ENCODE measurements at regions not wholly inside any gene's neighbourhood (a gene's known extent, or its start where the extent isn't known, plus 50 kb on each side); places are given as distances from the start of the nearest gene placed in this dataset.

DNA sequence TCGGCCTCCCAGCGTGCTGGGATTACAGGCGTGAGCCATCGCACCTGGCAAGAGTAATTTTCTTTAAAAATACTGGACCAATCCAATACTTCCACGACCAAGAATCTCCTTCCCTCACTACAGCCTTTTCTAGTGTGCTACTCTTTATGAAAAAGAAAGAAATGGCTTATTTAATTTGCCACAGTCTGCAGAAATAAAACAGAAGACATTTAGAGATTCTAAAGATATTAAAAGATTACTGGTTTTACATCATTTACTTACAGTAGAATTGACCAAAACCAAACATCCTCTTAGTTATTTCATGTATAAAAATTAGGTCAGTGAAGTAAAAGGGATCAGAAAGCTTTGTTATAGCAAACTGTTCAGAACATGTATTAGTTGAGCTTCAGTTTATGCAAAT is 679.6 kb downstream of the MAT2B start:
- intact Hi-C loops (cut with micrococcal nuclease; ENCODE audit: unreplicated experiment) (no loop called here), in situ Hi-C loops (cut with MboI) (no loop called here)
- SMC1A ChIA-PET (ENCODE audit: uncharacterized antibody, unreplicated experiment): interaction anchor here (1.0 to 1.6 kb wide), 5 partner anchors 16 to 1445 kb away, joined by 3 to 5 read pairs (median 3); no protein-coding TSS in a partner anchor
- Histone ChIP-seq H3K27ac (ENCODE audit: control insufficient read depth, insufficient read depth) (no peak overlapping the region), H3K4me2 (ENCODE audit: control insufficient read depth, insufficient read depth) (no peak overlapping the region), H3K27me3 (replicated peaks in 1 of 2; ENCODE audit: control insufficient read depth in 2 of 2, insufficient read depth in 2 of 2, low read length in 1 of 2) (no peaks in the 10 kb centered on the region), H3K9ac (ENCODE audit: control insufficient read depth, insufficient read depth, low read length) (no peak overlapping the region), H4K20me1 (ENCODE audit: control insufficient read depth, insufficient read depth) (no peaks in the 10 kb centered on the region), H3K9me3 (replicated peaks; ENCODE audit: control insufficient read depth, insufficient read depth, low read length) (no peaks in the 10 kb centered on the region), H3K4me3 (no peak overlapping the region), H3K36me3 (ENCODE audit: control insufficient read depth in 2 of 2, insufficient read depth in 2 of 2, low read length in 1 of 2) (no peaks in the 10 kb centered on the region), H2AFZ (ENCODE audit: control insufficient read depth, low read depth, low read length) (no peak overlapping the region), H3K4me1 (ENCODE audit: control insufficient read depth, insufficient read depth, low read length) (no peaks in the 10 kb centered on the region), H3K79me2 (ENCODE audit: control insufficient read depth, insufficient read depth, low read length) (no peaks in the 10 kb centered on the region)
- no TSS peak for BruUV-seq (replicated peaks)
- ATAC-seq (no peak), FAIRE-seq (no peak), DNase-seq (ENCODE audit: low read depth, low spot score) (no peak)
- RAD21 ChIA-PET (ENCODE audit: unreplicated experiment): no interaction called here
- 21% methylated on average over 5 of the region's 5 CpGs for WGBS (ENCODE audit: insufficient coverage, insufficient replicate concordance, low lambda C conversion rate, missing lambda C conversion rate)
- no peak for TF ChIP-seq WRNIP1 (IDR thresholded peaks at IDR 0.05; ENCODE audit: borderline replicate concordance, low read depth, low read length)
- TF ChIP-seq NFYB (IDR thresholded peaks at IDR 0.05; ENCODE audit: insufficient read depth, low read depth, low read length): no peak
- no peak for TF ChIP-seq TAF1 (IDR thresholded peaks at IDR 0.05; ENCODE audit: borderline replicate concordance, low read depth, low read length)
- no peak for TF ChIP-seq MTA3 (IDR thresholded peaks at IDR 0.05; ENCODE audit: borderline replicate concordance, low read length)
- TF ChIP-seq, protein P1, sequence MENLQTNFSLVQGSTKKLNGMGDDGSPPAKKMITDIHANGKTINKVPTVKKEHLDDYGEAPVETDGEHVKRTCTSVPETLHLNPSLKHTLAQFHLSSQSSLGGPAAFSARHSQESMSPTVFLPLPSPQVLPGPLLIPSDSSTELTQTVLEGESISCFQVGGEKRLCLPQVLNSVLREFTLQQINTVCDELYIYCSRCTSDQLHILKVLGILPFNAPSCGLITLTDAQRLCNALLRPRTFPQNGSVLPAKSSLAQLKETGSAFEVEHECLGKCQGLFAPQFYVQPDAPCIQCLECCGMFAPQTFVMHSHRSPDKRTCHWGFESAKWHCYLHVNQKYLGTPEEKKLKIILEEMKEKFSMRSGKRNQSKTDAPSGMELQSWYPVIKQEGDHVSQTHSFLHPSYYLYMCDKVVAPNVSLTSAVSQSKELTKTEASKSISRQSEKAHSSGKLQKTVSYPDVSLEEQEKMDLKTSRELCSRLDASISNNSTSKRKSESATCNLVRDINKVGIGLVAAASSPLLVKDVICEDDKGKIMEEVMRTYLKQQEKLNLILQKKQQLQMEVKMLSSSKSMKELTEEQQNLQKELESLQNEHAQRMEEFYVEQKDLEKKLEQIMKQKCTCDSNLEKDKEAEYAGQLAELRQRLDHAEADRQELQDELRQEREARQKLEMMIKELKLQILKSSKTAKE (IDR thresholded peaks at IDR 0.05; ENCODE audit: low read depth, poor library complexity, severe bottlenecking): no peak
- no peak for TF ChIP-seq NR2C1 (IDR thresholded peaks at IDR 0.05)
- TF ChIP-seq STAT3 (IDR thresholded peaks at IDR 0.05; ENCODE audit: low read depth, low read length): no peak
- TF ChIP-seq, protein P2, sequence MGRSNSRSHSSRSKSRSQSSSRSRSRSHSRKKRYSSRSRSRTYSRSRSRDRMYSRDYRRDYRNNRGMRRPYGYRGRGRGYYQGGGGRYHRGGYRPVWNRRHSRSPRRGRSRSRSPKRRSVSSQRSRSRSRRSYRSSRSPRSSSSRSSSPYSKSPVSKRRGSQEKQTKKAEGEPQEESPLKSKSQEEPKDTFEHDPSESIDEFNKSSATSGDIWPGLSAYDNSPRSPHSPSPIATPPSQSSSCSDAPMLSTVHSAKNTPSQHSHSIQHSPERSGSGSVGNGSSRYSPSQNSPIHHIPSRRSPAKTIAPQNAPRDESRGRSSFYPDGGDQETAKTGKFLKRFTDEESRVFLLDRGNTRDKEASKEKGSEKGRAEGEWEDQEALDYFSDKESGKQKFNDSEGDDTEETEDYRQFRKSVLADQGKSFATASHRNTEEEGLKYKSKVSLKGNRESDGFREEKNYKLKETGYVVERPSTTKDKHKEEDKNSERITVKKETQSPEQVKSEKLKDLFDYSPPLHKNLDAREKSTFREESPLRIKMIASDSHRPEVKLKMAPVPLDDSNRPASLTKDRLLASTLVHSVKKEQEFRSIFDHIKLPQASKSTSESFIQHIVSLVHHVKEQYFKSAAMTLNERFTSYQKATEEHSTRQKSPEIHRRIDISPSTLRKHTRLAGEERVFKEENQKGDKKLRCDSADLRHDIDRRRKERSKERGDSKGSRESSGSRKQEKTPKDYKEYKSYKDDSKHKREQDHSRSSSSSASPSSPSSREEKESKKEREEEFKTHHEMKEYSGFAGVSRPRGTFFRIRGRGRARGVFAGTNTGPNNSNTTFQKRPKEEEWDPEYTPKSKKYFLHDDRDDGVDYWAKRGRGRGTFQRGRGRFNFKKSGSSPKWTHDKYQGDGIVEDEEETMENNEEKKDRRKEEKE (IDR thresholded peaks at IDR 0.05): no peak
- CTCF ChIA-PET: no interaction called here
- POLR2A ChIA-PET: interaction anchor here (0.6 kb wide), 1 partner anchor 19 kb away, joined by 3 read pairs; no protein-coding TSS in a partner anchor

Measured in GM12878 (cell line).